UCSD-AML1 (cell line): ENCODE measurements at regions not wholly inside any gene's neighbourhood (a gene's known extent, or its start where the extent isn't known, plus 50 kb on each side); places are given as distances from the start of the nearest gene placed in this dataset.

Experiments
- DNase-seq: peaks from one replicate; lab custom pipeline; 2025; ENCODE audit not compliant: unreplicated experiment; lab: John Stamatoyannopoulos, UW

DNA sequence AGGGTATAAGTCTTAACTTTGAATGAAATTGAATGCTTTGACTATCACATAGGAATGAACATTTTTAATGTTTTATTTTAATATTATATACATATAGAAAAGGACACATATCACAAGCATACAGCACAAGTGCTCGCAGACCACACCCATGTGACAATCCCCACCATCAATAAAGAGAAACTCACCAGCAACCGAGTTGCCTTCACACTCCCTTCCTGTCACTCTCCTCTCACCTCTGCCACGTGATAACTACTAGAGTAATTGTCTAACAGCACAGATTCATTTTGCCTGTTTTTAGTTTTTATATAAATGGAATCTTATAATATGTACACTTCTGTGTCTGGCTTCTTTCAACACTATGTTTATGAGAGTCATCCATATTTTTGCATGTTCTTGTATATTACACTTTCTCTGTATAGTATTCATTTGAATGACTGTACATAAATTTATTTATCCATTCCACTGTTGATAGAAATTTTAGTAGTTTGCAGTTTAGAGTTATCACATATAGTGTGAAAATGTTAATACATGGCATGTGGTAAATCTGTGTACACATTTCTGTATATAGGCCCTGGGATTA, 304.9 kb upstream of the DUSP10 start:
- no peak for DNase-seq

DNA sequence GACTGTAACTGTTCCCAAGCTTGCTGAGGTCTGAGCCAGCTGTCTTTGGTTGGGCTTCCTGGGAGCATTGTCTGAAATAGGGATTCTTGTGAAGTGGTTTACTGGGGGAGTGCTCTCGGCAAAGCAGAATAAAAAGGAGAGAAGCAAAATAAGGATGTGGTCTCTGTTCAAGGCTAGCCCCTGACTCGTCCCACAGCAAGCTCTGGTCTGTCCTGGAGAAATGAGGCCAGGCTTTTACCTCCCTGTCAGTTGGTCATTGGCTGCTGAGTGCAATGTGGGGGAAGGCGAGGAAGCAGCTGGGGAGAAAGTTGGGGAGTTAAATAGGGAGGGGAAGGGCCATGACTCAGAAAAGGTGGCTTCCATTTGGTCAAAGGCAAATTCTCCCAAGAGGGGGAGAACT, 303.9 kb upstream of the DUSP10 start:
- DNase-seq, result peak; percentile 43

DNA sequence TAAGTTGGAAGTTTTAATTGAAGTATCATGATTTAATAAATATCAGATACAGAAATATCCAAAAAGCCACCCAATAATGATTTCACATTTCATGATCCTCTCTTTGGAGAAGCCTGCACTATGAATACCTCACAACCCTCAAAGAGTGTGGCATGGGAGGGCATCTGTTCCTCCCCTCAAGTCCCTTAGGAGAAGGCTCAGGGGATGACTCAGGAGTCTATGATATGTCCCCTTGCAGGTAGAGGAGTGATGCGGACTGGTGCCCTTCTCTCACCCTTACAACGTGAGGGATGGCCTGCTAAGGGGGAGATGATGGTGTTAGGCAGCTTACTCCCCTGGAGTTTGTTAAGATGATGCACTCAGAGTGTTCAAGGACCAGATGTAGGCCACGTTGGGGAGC, 303.3 kb upstream of the DUSP10 start:
- no peak for DNase-seq

DNA sequence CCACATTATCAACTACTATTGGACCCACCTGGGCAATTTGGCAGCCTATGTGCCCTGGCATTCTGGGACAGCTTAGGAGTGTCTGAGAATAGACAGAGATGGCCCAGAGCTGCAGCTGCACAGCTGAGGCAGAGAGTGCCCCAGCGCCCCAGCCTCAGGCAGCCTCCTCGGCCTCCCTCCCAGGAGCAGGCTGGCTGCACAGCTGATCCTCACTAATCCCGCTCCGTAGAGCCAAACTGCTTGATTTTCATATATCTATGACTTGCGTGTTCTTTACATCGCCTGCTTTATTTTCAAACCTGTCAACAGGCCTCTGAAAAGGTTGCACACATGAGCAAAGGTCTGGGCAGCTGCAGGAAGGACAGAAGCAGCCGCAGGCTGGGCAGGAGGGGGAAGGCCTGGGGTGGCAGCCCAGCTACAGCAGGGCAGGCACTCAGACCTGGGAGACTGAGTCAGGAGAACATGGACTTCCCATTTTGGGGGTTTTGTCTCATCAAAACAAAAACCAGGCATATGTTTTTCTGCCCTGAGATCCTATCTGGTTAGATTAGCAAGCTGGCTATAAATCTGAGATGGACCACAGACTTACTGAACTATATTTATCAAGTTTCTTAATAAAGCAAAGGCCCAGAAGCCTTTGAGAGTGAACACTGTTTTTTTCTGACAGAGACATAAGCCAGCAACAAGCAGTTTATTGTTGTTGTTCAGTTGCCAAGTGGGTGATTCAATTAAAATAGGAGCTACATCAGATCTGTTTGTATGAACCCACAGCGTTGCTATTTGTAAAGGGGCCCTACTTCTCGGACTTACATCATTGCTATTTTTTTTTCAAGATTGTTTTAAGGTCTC, 301.8 kb upstream of the DUSP10 start:
- no peak for DNase-seq

DNA sequence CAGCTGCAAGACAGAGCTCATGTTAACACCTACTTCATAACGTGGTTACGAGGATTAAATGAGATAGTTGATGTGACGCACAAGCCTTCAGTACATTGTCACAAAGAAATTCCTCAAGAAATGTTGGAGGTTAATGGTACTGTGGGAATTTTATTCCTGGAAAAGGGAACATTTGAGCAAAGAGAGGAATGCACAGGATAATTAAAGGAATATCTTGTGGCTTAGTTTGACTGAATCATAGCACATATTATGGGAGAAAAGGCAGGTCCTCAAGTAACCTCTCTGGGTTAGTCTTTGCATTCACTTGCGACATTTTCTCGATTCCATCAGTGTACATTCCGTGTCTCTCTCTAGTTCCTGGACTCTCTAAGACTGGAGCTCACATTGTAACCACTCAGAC, 300.2 kb upstream of the DUSP10 start:
- DNase-seq, result no peak

DNA sequence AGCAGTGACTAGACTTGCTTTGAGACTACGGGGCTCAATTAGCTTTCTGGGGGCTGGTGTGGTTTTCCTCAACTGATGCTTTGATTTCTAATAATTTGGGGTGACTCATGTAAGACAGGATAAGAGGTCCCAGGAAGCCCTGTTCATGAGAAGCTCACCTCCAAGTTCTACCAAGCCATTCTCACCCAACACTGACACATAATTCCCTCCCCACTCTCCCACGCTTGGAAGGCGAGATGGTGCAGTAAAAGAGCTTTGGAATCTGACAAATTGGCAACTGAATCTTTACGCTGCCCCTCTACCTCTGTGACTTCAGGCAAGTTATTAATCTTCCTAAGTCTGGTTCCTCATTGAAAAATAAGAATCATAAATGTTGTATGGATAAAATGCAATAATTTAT, 299.1 kb upstream of the DUSP10 start:
- DNase-seq, result no peak

DNA sequence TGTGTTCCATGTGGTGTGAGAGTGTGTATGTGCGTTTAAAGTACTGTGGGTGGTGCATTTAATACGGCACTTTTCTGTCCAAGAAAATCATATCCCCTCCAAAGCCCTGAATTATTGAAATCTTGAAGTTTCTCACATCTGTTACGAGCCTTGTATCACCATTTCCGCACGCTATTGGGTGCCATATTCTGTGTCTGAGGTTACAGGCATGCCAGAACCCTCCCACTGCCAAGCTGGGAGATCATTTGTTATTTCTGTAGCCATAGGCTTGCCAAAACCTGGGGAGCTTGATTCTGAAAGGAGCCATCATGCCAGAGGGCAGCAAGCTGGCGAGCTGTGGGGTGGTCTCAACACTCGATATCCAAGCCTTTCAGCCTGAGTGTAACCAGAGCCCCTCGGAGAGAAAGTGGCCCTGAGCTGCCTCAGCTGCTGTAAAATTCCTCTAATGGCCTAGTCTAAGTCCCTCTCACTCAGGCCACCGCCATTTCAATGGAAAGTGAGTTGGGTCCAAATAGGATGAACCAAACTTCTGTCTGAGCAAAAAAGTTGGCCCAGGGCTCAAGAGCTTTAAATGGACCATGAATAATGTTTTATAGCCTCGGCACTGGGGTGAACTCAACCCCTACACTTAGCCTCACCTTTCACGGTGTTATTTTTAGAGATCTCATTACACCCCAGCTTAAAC, 298.4 kb upstream of the DUSP10 start:
- DNase-seq, result no peak

DNA sequence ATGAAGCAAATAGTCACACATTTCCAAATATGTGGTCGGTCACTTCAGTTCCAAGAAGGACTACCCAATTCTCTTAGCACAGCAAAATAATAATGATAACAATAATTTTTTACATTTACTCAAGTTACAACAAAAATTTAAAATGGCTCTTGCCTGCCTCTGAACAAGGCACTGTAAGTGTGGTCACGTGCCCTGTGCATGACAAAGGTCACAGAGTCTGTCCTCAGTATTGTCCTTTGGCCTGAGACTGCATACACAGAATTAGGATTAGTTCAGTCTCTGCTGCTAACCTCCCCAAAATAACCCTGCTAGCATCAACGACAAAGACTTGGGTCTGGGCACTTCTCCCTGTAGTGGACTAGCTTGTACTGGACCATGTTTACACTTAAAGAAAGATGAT, 297.1 kb upstream of the DUSP10 start:
- DNase-seq, result no peak

DNA sequence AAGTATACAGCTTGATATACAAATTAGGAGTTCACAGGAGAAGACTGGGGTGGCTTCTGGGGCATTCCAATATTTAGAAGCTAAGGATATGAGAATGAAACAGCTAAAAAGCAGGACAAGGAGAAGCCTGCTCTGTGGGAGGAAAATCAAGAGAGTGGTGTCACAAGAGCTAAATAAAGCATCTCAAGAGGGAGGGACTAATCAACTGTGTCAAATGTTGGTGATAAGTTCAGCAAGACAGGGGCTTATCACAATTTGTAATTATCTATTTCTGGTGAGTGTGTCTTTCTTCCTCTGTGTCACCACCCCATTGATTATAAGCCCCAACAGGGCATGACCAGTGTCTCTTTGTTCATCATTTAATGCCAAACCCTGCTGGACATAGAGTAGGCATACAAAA, 295.8 kb upstream of the DUSP10 start:
- DNase-seq, result no peak

DNA sequence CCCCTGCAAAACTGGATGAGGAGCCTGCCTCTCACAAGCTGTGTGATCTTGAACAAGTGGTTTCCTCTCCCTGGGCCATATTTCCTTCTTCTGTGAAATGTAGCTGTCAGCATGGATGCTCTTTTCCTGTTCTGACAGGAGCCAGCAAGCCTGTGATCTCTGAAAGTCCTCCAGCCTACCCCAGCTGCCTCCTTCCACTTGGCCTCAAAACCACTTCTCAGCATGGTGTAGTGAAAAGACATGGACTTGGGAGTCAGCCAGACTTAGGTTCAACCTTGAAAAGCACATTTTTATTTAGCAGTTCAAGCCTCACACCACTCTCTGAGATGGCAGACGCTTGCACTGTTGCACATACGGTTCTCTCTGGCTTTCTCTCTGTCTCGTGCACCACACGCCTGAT, 292.9 kb upstream of the DUSP10 start:
- peak; percentile 68 for DNase-seq

DNA sequence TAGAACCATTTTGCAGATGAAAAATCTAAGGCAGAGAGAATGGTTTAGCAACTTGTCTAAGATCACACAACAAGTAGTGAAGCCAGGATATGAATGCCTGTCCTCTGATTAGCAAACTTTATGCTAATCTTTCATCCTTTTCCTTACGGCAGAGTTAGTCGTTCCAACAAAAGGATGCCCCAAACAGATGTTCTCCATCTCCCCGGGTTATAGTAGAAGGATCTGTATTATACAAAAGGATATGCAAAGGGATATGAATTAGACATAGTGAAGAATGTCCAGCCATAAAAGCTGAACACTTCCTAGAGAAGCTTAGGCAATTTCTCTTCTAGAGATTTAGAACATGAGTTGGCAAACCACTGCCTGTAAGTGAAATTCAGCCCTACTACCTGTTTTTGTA, 291.6 kb upstream of the DUSP10 start:
- DNase-seq, result no peak

DNA sequence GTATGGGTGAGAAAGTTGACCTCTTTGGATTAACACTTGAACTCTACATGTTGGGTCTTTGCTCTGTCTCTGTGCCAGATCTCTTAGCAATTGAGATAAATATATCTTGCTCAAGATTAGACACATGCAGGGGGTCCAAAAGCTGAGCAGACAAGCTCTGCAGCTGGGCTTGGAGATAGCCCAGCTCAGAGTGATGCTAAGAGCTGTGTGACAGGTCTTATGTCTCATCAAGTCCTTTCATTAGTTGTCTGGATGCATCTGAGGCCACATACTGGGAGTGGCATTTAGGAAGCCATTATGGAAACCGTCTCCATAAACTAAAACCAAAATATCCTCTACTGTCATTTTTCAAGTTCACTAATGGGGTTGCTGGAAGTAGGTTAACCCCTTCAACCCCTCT, 289.4 kb upstream of the DUSP10 start:
- no peak for DNase-seq

DNA sequence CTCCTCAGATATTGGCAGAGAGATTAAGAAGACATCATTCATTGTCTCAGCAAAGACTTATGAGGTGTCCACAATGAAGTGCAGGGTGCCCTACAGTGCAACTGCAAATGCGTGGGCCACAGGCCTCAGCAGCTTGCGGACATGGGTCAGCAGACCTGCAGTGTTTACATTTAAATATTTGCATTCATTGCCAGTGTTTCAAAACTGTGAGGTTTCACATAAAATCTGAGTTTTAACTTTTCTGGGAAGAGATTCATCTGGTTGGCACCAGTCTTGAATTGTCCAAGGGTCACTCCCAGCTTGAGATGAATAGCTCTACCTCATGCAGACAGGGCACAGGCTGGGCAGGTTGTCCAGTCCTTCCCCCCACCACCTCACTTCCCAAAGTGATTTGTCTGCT, 286.8 kb upstream of the DUSP10 start:
- no peak for DNase-seq

DNA sequence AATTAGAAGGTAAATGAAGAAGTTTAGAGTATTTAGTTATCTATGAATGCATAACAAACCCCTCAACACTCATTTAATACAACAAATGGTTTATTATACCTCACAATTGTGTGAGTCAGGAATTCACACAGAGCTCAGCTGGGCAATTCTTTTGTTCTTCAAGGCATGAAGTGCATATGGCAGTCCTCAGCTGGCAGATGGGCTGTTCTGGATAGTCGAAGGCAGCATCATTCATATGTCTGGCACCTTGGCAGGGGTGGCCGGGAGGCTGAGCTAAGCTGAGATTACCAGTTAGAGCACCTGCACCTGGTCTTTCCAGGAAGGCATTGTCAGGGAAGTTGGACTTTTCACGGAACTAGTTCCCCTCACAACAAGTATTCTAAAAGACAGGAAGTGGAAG, 286.2 kb upstream of the DUSP10 start:
- no peak for DNase-seq

DNA sequence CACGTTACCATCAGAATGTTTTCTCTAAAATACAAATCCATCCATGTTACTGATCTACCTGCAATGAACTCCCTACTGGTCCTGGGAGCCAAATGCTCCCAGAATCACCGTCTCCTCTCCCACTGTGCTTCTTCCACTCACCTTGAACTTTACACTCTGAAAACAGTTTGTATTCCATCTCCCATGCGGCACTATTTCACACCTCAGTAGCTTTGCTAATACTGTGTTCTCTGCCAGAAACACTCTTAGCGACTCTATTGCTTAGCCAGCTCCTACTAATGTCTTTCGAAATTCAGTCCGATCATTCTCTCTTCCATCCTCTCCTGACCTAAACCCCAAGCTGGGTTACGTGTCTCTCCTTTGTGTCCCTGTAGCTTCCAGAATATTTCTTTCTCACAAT, 284.4 kb upstream of the DUSP10 start:
- no peak for DNase-seq

DNA sequence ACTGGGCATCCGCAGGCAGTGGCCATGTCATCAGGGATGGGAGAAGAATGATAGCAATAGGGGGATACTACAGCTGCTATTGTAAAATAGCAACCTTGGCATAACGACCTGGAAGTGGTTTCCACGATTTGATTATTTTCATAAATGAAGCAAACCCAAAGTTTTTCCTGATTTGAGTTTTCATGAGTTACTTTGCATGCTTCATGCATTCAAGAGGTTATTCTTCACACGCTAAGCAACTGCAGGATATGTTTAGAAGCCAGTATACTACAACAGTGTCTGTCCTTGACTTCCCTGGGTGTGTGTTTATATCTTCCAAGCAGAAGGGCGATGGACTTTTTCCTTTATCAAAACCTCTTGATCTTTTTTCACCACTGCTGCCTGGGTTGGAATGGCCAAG, 281.1 kb upstream of the DUSP10 start:
- DNase-seq, result no peak

DNA sequence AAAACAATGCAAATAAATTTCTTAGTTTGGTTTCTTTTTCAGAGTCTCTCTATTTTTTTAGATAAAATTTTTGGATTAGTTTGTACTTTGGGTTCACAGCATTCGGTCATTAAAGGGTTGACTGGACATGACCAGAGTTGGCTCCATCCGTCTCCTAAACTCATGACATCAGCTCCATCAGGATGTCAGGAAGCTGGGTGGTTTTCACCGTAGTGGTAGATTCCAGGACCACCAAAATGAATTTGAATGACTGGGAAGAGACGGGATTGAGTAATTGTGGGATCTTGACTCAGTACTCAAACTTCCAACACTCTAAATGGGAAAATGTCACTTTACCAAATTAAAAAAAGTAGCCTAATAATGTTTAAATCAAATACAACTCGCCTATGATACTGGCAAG, 279.2 kb upstream of the DUSP10 start:
- DNase-seq, result no peak

DNA sequence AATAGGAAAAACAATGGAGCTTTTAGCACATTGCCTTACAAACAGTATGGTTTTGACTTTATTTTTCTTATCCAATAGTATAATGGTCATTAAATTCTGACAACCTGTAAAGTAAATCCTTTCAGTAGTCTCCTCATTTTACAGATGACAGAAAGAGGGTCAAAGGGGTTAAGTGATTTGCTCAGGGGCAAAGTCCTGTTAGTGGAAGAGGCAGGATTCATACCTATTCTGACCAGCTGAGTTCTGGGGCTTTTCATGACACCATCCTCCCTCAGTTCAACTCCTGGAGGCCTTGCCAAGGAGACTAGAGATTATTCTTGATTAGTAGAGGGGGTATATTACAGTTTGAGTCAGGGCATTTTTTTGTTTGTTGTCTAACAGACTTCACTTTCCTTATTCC, 278.7 kb upstream of the DUSP10 start:
- no peak for DNase-seq

DNA sequence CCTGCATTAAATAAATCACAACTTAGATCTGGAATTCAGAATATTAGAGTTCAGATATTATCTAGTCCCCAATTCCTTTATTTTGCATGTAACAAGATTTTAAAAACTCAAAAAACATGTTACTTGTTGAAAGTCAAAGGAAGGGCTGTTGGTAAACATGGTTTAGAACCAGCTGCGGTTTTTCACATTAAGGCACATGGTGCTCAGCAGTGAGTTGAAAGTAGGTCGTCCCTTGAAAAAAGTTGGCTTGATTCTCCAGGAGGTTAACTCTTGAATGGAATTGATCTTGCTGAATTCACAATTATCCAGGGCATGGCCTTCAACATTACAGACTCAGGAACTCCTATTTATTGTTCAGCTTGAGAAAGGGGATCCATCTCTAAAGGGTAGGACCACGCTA, 277.1 kb upstream of the DUSP10 start:
- DNase-seq, result no peak

DNA sequence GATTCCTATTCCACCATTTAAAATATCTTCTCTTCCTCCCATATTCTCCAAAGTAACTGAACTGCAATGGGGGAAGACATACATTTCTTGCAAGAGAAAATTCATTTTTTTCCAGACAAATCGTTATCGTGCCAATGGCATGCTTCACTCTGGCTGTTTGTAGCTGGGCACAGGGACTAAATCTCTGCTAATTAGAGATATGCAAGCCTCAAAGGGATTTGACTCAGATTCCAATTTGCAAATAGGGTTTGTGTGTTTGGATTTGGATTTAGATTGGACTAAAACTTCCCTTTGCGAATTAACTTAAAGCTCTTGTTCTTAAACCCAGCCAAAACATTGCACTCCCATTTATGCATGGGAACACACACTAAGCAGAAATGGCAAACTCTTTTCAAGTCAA, 276.2 kb upstream of the DUSP10 start:
- no peak for DNase-seq

DNA sequence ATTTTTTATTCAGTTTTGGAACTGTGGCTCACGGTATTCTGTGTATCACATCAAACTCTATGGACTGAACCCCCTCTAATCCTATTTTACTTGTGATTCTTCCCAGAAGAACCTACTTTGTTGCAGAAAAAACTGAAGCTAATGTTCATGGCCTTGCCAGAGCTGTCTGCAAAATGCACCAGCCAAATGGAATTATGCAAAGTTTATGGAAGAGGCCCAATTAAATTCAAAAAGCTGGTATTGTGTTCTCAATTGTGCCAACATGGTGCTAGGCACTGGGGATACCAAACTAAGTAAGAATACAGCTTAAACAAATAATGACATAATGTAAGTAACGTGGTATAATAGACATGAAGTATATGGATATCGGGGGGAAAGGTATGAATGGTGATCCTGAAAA, 273.8 kb upstream of the DUSP10 start:
- DNase-seq, result no peak

DNA sequence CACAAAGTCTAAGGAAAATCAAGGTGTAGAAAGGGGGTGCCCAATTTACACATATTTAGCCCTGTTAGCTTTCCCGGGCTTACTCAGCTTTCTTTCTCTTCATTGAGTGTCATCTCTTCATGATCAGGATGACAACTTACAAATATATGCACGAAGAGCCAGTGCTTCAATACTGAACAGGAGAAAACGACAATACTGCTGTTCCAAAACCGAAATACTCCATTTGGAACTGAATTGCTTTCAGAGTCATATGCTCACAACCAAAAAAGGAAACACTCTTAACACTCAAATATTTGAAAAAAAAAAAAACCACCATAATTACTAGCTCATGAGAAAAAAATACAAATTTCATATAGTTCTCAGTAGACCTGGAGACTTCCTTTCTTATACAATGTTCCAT, 272.1 kb upstream of the DUSP10 start:
- no peak for DNase-seq
